Stimulated activated CD4-positive, alpha-beta T cell treated with anti-CD3 and anti-CD28 coated beads, Interleukin-12 subunit alpha, Interleukin-12 subunit beta, amount 100 ng/mL, for 24 hours (primary cell): ENCODE measurements at regions not wholly inside any gene's neighbourhood (a gene's known extent, or its start where the extent isn't known, plus 50 kb on each side); places are given as distances from the start of the nearest gene placed in this dataset.

Source experiments
- DNase-seq, 2 experiments: peaks; one replicate each; pipeline ENCODE4 v3.0.0-alpha.2; 2020; ENCODE audit warnings: low read depth in 2 of 2

DNA sequence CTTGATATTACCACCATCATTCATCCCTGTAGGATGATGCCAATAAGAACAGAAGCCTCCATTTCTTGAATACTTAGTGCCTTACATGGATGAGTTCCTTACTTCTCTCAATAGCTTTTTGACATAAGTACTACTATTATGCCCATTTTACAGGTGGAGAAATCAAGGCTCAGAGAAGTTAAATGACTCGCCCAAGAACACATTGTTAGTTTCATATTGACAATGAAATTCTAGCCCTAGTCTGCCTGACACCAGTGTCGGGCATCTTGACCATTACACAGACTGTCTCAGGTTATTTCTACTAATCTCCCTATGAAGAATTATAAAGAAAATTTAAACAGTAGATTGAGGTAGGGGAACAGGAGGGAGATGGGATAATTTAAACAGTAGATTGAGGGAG, 52.5 kb upstream of the ARL8B start:
- no peak for DNase-seq

DNA sequence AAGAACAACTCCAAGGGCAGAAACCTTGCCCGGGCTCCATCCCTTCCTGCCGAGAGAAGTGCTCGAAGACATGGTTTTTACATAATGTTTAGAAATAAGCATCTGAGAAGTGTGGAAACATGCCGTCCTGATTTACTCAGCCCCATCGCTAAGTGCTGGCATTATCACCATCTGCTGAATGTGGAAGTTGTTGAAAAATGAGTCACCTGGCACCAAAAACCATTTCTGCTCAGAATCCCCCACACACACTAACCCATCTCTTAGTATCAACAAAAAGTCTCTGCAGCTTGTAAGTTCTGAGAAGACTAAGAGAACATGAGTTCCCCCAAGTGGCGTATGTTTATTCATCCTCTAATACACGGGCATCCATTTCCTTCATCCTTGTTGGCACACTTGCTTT, 51.0 kb upstream of the ARL8B start:
- no peak for DNase-seq

DNA sequence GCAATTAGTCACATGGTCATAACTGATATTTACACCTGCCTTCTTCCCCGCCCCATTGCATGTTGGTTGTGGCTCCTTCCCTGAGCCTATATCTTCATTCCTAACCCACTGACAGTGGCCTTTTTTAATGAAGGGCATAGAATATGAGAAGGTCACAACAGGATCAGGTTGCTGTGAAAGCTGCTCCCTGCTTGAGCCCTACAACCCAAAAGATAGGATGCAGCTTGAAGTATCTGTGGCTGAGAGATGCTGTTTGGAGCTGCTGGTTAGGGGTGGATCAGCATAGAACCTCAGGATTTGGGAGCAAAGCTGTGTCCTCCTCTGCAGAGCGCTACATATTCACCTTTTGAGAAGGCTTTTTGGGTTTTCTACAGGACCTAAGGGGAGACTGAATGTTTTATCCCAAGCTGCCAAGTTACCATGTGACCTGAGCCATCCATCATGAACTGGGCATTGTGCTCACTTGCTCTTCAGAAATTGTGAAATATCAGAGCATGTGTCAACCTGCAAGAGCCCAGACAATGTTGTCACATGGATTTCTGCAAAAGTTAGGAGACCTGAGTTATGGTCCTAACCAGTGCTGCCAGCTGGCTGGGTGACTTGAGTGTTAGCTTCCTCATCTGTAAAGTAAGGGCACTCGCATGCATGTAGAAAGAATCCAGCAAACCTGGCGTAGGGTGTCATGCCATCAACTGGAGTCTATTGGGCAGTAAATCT, 49.8 kb upstream of the ARL8B start:
- no peak for DNase-seq
